ENCODE measurements at regions not wholly inside any gene's neighbourhood (a gene's known extent, or its start where the extent isn't known, plus 50 kb on each side); places are given as distances from the start of the nearest gene placed in this dataset.
"Not testable (repeated sequence)": the region's sequence is repeated elsewhere in the genome, so short reads cannot be mapped to it uniquely, and the experiment has no call there.

GRCh38 chr1:25135909-25136308 is 96.4 kb downstream of the SYF2 start:
- no peak for DNase-seq
- no peak for ATAC-seq (ENCODE audit: poor library complexity)
- intact Hi-C loops (cut with DNase I): no loop called here

DNA sequence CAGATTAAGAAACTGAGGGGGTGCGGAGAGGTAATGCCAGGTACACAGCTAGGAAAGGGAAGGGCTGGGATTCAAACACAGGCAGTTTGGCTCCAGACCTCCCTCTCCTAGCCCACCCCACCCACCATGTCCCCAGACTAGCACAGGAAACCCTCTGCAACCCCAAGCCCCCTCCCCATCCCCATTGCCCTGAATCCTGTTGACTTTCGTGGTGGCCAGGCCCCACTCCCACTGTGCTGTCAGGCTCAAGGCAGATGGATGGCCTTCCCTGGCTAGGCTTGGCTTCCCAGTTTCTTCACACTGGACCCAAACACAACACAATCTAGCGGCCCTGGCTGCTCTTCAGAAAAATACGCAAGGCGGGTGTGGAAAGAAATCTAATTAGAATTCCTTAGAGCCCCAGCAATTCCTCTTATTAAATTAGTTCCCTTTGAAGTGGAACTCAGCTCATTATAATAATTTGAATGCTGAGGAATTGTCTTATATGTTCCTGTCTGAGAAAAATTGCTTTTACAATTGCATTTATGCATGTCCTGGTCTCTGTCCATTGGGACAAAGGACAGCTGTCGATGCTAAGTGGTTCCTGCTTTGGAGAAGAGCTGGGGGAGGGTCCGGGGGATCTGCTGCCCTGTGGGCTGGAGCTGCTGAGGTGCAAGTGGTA is 97.4 kb downstream of the SYF2 start:
- DNase-seq (no peak), ATAC-seq (ENCODE audit: poor library complexity) (no peak)
- intact Hi-C loops (cut with DNase I): no loop called here

GRCh38 chr1:25134307-25134706 is 98.0 kb downstream of the SYF2 start:
- intact Hi-C loops (cut with DNase I): no loop called here
- DNase-seq (no peak), ATAC-seq (ENCODE audit: poor library complexity) (no peak)

- DNase-seq: no peak
- ATAC-seq (ENCODE audit: poor library complexity): no peak
- intact Hi-C loops (cut with DNase I): no loop called here
Observed at GRCh38 chr1:25131794-25132193, 100.5 kb downstream of the SYF2 start.

DNA sequence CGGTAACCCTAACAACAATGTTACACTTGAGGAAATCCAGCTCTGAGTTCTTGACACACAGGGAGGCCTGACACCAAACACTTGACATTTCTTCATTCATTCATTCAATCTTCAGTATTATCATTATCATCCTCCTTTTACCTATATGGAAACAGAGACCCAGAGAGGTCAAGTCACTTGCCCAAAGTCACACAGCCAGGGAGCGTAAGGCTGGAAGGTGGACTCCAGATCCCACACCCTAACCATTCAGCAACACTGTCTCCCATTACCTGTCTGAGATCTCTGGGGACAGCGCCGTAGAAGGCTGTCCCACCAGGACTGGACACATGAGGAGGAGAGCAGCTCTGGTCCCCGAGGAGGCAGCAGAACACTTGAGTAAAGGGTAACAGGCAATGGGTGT is 101.4 kb downstream of the SYF2 start:
- intact Hi-C loops (cut with DNase I): no loop called here
- DNase-seq (no peak), ATAC-seq (ENCODE audit: poor library complexity) (no peak)

GRCh38 chr1:25129380-25129779 is 102.9 kb downstream of the SYF2 start:
- intact Hi-C loops (cut with DNase I): no loop called here
- no peak for DNase-seq
- ATAC-seq (ENCODE audit: poor library complexity): no peak

DNA sequence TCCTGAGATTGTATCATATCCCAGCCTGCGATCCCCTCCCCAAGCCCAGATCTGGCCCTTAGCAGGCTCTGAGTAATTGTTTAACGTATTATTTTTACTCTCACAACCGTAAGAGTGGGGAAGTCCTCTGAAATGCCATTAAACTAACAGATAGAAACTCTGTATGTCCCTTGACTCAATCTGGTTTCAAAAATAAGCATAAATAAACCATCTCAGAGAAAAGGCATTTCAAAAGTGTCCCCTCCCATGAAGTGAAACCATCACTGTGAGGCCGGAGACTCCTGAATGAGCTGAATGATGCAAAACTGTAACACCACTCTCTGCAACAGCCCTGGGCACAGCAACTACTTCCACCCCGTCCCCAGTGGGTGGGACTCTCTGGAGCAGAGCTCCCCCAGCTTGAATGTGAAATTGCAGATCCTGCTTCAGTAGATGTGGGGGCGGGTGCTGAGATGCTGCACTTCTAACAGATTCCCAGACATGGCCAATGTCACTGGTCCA is 104.1 kb downstream of the SYF2 start:
- no peak for ATAC-seq (ENCODE audit: poor library complexity)
- intact Hi-C loops (cut with DNase I): no loop called here

GRCh38 chr1:25126562-25126961 is 105.7 kb downstream of the SYF2 start:
- intact Hi-C loops (cut with DNase I): no loop called here
- no peak for DNase-seq
- no peak for ATAC-seq (ENCODE audit: poor library complexity)

More for the DNA sequence above, 104.1 kb downstream of the SYF2 start:
- no peak for DNase-seq

DNA sequence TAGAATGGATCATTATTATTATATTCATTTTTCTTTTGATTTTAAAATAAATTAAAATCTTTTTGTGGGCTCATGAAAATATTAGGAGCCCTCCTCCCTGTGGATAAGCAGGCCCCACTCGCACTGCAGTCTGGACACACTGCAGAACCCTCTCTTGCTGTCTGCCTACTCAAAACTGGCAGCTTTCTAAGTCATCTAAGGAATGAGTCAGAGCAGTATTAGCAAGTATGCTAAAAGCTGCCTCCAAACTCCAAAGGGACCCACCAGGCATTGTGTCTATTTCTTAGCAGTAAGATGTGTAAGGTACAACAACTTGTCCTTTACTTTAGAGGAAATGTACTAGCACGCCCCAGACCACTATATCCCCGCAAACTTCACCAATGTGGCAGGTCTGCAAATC is 108.8 kb downstream of the SYF2 start:
- ATAC-seq (ENCODE audit: poor library complexity) (no peak), DNase-seq (no peak)
- intact Hi-C loops (cut with DNase I): no loop called here

DNA sequence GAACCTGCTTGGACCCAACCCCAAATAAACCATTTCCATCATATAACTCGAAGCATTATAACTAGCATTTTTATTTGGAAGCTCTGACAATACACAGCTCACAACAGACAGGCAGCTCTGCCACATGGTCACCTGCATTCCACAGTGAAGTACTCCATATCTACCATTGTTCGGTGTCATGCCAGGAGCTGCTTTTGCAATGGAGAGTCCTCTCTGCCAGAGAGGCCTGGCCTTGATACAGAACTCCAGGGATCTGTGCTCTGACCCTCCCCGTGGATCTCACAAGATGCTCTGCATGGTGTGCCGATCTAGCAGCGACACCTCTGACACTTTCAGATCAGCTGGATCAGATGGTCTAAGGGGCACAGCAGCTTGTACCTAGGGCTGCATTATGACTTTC is 109.6 kb downstream of the SYF2 start:
- ATAC-seq (ENCODE audit: poor library complexity) (peak; percentile 96), DNase-seq (peak; percentile 52)
- intact Hi-C loops (cut with DNase I): no loop called here

DNA sequence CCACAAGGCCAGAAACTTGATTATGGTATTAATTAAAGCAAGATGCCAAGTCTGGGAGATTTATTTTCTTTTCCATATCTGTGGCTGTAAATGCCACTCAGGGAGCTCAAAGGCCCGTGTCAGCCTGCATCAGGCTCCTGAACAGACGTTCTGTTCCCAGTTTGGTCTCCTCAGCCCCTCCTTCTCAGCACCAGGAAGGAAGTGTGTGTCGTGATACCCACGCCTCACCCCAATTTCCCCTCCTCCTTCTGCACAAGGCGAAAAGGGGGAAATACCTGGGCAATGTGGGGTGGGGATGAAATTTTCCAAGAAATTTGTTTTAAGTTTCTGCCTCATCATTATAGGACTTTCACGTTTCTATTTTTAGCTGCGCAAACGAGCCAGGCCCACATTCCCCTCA is 112.0 kb downstream of the SYF2 start:
- ATAC-seq (ENCODE audit: poor library complexity): no peak
- DNase-seq: no peak
- intact Hi-C loops (cut with DNase I): no loop called here

GRCh38 chr1:25118546-25118945 is 113.8 kb downstream of the SYF2 start:
- DNase-seq: no peak
- intact Hi-C loops (cut with DNase I): no loop called here
- no peak for ATAC-seq (ENCODE audit: poor library complexity)

DNA sequence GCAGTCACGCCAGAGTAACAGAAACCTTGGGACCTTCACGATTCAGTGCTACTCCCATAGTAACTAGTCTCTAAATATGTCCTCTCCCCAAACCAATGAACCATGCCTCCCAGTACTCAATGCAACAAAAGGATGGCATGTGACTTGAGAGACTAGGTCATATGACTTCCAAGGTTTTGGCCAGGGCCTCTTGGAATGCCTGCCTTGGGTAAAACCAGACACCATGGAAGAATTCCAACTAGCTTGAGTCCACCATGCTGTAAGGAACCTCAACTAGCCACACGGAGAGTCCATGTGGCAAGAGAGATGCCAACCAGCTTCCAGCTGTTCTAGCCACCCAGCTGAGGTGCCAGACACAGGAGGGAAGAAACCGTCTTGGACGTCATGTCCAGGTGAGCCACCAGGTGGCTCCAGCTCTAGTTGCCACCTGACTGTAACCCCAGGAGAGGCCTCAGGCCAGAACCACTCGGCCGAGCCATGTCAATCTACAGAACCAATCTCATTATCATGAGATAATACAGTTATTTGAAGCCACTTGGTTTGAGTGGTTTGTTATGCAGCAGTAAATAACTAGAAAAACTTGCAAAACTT is 115.0 kb downstream of the SYF2 start:
- DNase-seq: no peak
- ATAC-seq (ENCODE audit: poor library complexity): no peak

DNA sequence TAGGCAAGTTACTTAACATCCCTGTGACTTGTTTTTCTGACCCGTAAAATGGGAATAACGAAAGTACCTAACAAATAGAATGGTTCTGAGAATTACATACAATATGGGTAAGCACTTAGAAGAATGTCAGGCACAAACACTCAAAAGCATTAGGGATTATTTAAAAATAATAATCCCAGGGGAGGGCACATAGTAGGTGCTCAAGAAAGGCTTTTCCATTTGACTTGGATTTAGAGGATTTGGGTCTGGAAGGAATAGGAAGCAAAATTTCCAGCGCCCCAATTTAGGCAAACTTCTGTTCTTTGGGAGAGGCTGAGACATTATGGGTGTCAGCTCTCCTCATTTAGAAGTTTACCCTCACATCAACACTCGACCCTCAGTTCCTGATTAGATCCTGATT is 115.5 kb downstream of the SYF2 start:
- no peak for DNase-seq
- intact Hi-C loops (cut with DNase I): no loop called here
- ATAC-seq (ENCODE audit: poor library complexity): no peak

More for the DNA sequence above, 115.0 kb downstream of the SYF2 start:
- intact Hi-C loops (cut with DNase I): no loop called here

DNA sequence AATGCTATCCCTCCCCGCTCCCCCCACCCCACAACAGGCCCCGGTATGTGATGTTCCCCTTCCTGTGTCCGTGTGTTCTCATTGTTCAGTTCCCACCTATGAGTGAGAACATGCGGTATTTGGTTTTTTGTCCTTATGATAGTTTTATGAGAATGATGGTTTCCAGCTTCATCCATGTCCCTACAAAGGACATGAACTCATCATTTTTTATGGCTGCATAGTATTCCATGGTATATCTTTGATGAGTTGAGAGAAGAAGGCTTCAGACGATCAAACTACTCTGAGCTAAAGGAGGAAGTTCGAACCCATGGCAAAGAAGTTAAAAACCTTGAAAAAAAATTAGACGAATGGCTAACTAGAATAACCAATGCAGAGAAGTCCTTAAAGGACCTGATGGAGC is 116.2 kb downstream of the SYF2 start:
- DNase-seq; intact Hi-C loops (cut with DNase I); ATAC-seq (ENCODE audit: poor library complexity): not testable (repeated sequence)

- intact Hi-C loops (cut with DNase I): no loop called here
- ATAC-seq (ENCODE audit: poor library complexity): no peak
- DNase-seq: no peak
Observed at GRCh38 chr1:25113731-25114130, 118.6 kb downstream of the SYF2 start.

DNA sequence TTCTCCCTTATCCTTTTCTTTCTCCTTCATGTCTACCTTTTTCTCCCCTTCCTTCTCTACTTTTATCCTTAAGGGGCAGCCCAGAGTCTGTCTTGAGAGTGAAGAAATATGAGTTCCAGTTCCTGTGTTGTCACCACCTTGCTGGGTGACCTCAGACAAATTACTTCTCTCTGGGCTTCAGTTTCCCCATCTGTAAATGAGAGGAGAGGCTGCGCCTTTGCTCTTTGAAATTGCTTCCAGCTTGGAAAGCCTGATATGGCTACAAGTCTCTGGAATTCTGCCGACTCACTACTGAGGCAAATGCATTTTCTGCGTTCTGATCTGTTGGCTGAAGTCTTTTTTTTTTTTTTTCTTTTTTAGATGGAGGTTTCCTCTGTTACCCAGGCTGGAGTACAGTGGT is 119.2 kb downstream of the SYF2 start:
- DNase-seq (no peak), ATAC-seq (ENCODE audit: poor library complexity) (peak; percentile 25)
- intact Hi-C loops (cut with DNase I): no loop called here

DNA sequence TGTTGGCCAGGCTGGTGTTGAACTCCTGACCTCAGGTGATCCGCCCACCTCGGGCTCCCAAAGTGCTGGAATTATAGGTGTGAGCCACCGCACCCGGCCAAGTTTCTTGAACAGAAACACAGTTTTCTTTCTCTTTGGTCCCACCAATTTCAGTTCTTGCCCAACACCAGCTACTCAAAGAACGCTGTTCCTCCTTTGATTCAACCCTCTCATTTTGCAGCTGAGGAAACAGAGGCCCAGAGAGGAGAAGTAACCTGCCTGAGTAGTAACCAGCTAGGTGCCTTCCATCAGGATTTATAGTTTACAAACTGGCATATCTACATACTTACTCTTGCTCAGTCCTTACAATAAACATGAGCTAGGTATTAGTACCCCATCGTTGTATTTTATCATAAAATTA is 119.9 kb downstream of the SYF2 start:
- intact Hi-C loops (cut with DNase I): no loop called here
- ATAC-seq (ENCODE audit: poor library complexity) (no peak), DNase-seq (no peak)

GRCh38 chr1:25111706-25112105 is 120.6 kb downstream of the SYF2 start:
- ATAC-seq (ENCODE audit: poor library complexity): no peak
- no peak for DNase-seq
- intact Hi-C loops (cut with DNase I): no loop called here

DNA sequence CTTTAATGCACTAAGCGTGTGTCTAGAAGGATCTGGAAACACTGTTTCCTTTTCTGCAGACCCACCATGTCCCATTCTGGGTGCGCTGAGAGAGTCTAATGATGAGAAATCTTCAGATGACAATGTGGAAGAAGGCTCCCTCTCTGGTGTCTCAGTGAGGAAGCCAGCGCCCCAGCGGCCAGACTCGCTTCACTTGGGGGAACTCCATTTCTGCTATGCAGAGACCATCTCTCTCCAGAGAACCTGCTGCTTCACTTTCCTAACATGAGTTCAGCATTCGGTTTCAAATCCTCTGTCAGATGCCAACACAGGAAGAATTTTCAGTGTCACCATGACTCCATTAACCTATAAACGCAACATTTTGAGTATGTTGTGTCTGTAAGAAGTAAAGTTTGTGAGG is 121.8 kb downstream of the SYF2 start:
- no peak for DNase-seq
- intact Hi-C loops (cut with DNase I): no loop called here
- no peak for ATAC-seq (ENCODE audit: poor library complexity)

- intact Hi-C loops (cut with DNase I): no loop called here
- no peak for DNase-seq
- no peak for ATAC-seq (ENCODE audit: poor library complexity)
Observed at GRCh38 chr1:25110036-25110435, 122.3 kb downstream of the SYF2 start.

Measured in Right ventricle myocardium superior (tissue), 1 donor.